ENCODE measurements at regions not wholly inside any gene's neighbourhood (a gene's known extent, or its start where the extent isn't known, plus 50 kb on each side); places are given as distances from the start of the nearest gene placed in this dataset.

GRCh38 chr1:117694543-117694942 lies 88.7 kb downstream of the TENT5C start:
- no peaks in the 10 kb centered on the region for H3K79me1 ChIP-seq (replicated peaks; ENCODE audit: low read length, poor library complexity, severe bottlenecking)
- H2BK120ac ChIP-seq (ENCODE audit: low read depth, low read length) = no peak overlapping the region
- peaks cover 0 to 17% of the 10 kb centered on the region in 2 experiments for H3K27me3 ChIP-seq (ENCODE audit: control insufficient read depth in 1 of 2, insufficient read depth in 1 of 2, low read length in 2 of 2)
- no peak overlapping the region for H2BK5ac ChIP-seq (ENCODE audit: low read depth, low read length, poor library complexity, severe bottlenecking)
- H3K23ac ChIP-seq (ENCODE audit: low read length in 2 of 2) = no peak overlapping the region
- no peak overlapping the region for H2BK12ac ChIP-seq (ENCODE audit: low read length in 2 of 2)
- H3K18ac ChIP-seq (ENCODE audit: low read depth in 1 of 2, low read length in 2 of 2) = no peak overlapping the region
- no peaks in the 10 kb centered on the region for H3K36me3 ChIP-seq (ENCODE audit: control insufficient read depth in 1 of 2, insufficient read depth in 2 of 2, low read depth in 1 of 2, low read length in 2 of 2)
- no peak overlapping the region for H3K4me2 ChIP-seq (ENCODE audit: low read length, poor library complexity, severe bottlenecking)
- H3K4ac ChIP-seq (ENCODE audit: low read depth in 1 of 2, low read length in 2 of 2) = no peak overlapping the region
- no peaks in the 10 kb centered on the region for H3K4me1 ChIP-seq (ENCODE audit: control insufficient read depth, insufficient read depth, low read depth, low read length)
- H3K9me3 ChIP-seq (ENCODE audit: control insufficient read depth, low read length) = no peaks in the 10 kb centered on the region
- DNase-seq = no peak
- no peak overlapping the region for H4K8ac ChIP-seq (ENCODE audit: low read length)
- H3K4me3 ChIP-seq (ENCODE audit: insufficient read depth in 1 of 2, low read depth in 1 of 2, low read length in 2 of 2) = no peak overlapping the region
- H3K9ac ChIP-seq (ENCODE audit: low read length) = peak overlapping the region; percentile 34
- H3K27ac ChIP-seq (ENCODE audit: low read length, poor library complexity, severe bottlenecking) = no peak overlapping the region
- H4K91ac ChIP-seq (ENCODE audit: low read length) = no peak overlapping the region
- no peak overlapping the region for H2AK5ac ChIP-seq (ENCODE audit: low read length, severe bottlenecking)
- H3K14ac ChIP-seq (ENCODE audit: low read length in 2 of 2) = no peak overlapping the region
- no peak overlapping the region for H2BK15ac ChIP-seq (ENCODE audit: low read depth, poor library complexity, severe bottlenecking)
- no CpG with 5 or more reads among the region's 3 CpGs for WGBS
- no peak overlapping the region for H2AFZ ChIP-seq (ENCODE audit: low read depth, low read length)

- H3K79me1 ChIP-seq (replicated peaks; ENCODE audit: low read length, poor library complexity, severe bottlenecking) = no peaks in the 10 kb centered on the region
- no peak overlapping the region for H3K27ac ChIP-seq (ENCODE audit: low read length, poor library complexity, severe bottlenecking)
- H2BK120ac ChIP-seq (ENCODE audit: low read depth, low read length) = peak overlapping the region; percentile 56
- no peak overlapping the region for H3K14ac ChIP-seq (ENCODE audit: low read length in 2 of 2)
- H3K4ac ChIP-seq (ENCODE audit: low read depth in 1 of 2, low read length in 2 of 2) = peak overlapping the region; percentile 46 to 49
- peak overlapping the region in 1 of 2 experiments; percentile 36 for H3K23ac ChIP-seq (ENCODE audit: low read length in 2 of 2)
- H3K9ac ChIP-seq (ENCODE audit: low read length) = peak overlapping the region; percentile 89
- no peak overlapping the region for H3K4me2 ChIP-seq (ENCODE audit: low read length, poor library complexity, severe bottlenecking)
- H2BK12ac ChIP-seq (ENCODE audit: low read length in 2 of 2) = peak overlapping the region; percentile 18 to 89
- no peaks in the 10 kb centered on the region for H3K4me1 ChIP-seq (ENCODE audit: control insufficient read depth, insufficient read depth, low read depth, low read length)
- peaks cover 0 to 13% of the 10 kb centered on the region in 2 experiments for H3K27me3 ChIP-seq (ENCODE audit: control insufficient read depth in 1 of 2, insufficient read depth in 1 of 2, low read length in 2 of 2)
- peak overlapping the region; percentile 86 for H4K8ac ChIP-seq (ENCODE audit: low read length)
- H3K4me3 ChIP-seq (ENCODE audit: insufficient read depth in 1 of 2, low read depth in 1 of 2, low read length in 2 of 2) = peak overlapping the region in 1 of 2 experiments; percentile 66
- H4K91ac ChIP-seq (ENCODE audit: low read length) = peak overlapping the region; percentile 85
- no peaks in the 10 kb centered on the region for H3K9me3 ChIP-seq (ENCODE audit: control insufficient read depth, low read length)
- H3K18ac ChIP-seq (ENCODE audit: low read depth in 1 of 2, low read length in 2 of 2) = peak overlapping the region; percentile 89 to 97
- no peak overlapping the region for H2AK5ac ChIP-seq (ENCODE audit: low read length, severe bottlenecking)
- H2AFZ ChIP-seq (ENCODE audit: low read depth, low read length) = peak overlapping the region; percentile 57
- WGBS = 29% methylated on average over 9 of the region's 9 CpGs
- H3K36me3 ChIP-seq (ENCODE audit: control insufficient read depth in 1 of 2, insufficient read depth in 2 of 2, low read depth in 1 of 2, low read length in 2 of 2) = no peaks in the 10 kb centered on the region
- H2BK5ac ChIP-seq (ENCODE audit: low read depth, low read length, poor library complexity, severe bottlenecking) = no peak overlapping the region
- no peak overlapping the region for H2BK15ac ChIP-seq (ENCODE audit: low read depth, poor library complexity, severe bottlenecking)
- peak; percentile 99 for DNase-seq
Observed at GRCh38 chr1:117695796-117696490, 90.1 kb downstream of the TENT5C start.

GRCh38 chr1:117696561-117696960 lies 90.7 kb downstream of the TENT5C start:
- H2BK15ac ChIP-seq (ENCODE audit: low read depth, poor library complexity, severe bottlenecking) = no peak overlapping the region
- H2BK5ac ChIP-seq (ENCODE audit: low read depth, low read length, poor library complexity, severe bottlenecking) = no peak overlapping the region
- H3K23ac ChIP-seq (ENCODE audit: low read length in 2 of 2) = no peak overlapping the region
- no peaks in the 10 kb centered on the region for H3K9me3 ChIP-seq (ENCODE audit: control insufficient read depth, low read length)
- peak overlapping the region in 1 of 2 experiments; percentile 30 for H3K18ac ChIP-seq (ENCODE audit: low read depth in 1 of 2, low read length in 2 of 2)
- H3K27me3 ChIP-seq (ENCODE audit: control insufficient read depth in 1 of 2, insufficient read depth in 1 of 2, low read length in 2 of 2) = peaks cover 0 to 14% of the 10 kb centered on the region in 2 experiments
- H3K27ac ChIP-seq (ENCODE audit: low read length, poor library complexity, severe bottlenecking) = no peak overlapping the region
- peak overlapping the region in 1 of 2 experiments; percentile 66 for H3K4me3 ChIP-seq (ENCODE audit: insufficient read depth in 1 of 2, low read depth in 1 of 2, low read length in 2 of 2)
- no CpG with 5 or more reads among the region's 1 CpG for WGBS
- H4K8ac ChIP-seq (ENCODE audit: low read length) = no peak overlapping the region
- no peak overlapping the region for H3K4me2 ChIP-seq (ENCODE audit: low read length, poor library complexity, severe bottlenecking)
- no peak overlapping the region for H3K14ac ChIP-seq (ENCODE audit: low read length in 2 of 2)
- H4K91ac ChIP-seq (ENCODE audit: low read length) = peak overlapping the region; percentile 5
- H2AFZ ChIP-seq (ENCODE audit: low read depth, low read length) = peak overlapping the region; percentile 2
- H3K4ac ChIP-seq (ENCODE audit: low read depth in 1 of 2, low read length in 2 of 2) = no peak overlapping the region
- H2BK12ac ChIP-seq (ENCODE audit: low read length in 2 of 2) = peak overlapping the region; percentile 1 to 23
- peak overlapping the region; percentile 89 for H3K9ac ChIP-seq (ENCODE audit: low read length)
- DNase-seq = peak; percentile 83
- no peaks in the 10 kb centered on the region for H3K79me1 ChIP-seq (replicated peaks; ENCODE audit: low read length, poor library complexity, severe bottlenecking)
- no peak overlapping the region for H2BK120ac ChIP-seq (ENCODE audit: low read depth, low read length)
- no peaks in the 10 kb centered on the region for H3K36me3 ChIP-seq (ENCODE audit: control insufficient read depth in 1 of 2, insufficient read depth in 2 of 2, low read depth in 1 of 2, low read length in 2 of 2)
- no peaks in the 10 kb centered on the region for H3K4me1 ChIP-seq (ENCODE audit: control insufficient read depth, insufficient read depth, low read depth, low read length)
- H2AK5ac ChIP-seq (ENCODE audit: low read length, severe bottlenecking) = no peak overlapping the region

- H3K9me3 ChIP-seq (ENCODE audit: control insufficient read depth, low read length) = no peaks in the 10 kb centered on the region
- no peak overlapping the region for H4K8ac ChIP-seq (ENCODE audit: low read length)
- no peak overlapping the region for H3K4me3 ChIP-seq (ENCODE audit: insufficient read depth in 1 of 2, low read depth in 1 of 2, low read length in 2 of 2)
- peak overlapping the region; percentile 89 for H3K9ac ChIP-seq (ENCODE audit: low read length)
- H3K27me3 ChIP-seq (ENCODE audit: control insufficient read depth in 1 of 2, insufficient read depth in 1 of 2, low read length in 2 of 2) = peaks cover 0 to 14% of the 10 kb centered on the region in 2 experiments
- H3K27ac ChIP-seq (ENCODE audit: low read length, poor library complexity, severe bottlenecking) = no peak overlapping the region
- no peak overlapping the region for H3K4me2 ChIP-seq (ENCODE audit: low read length, poor library complexity, severe bottlenecking)
- no peaks in the 10 kb centered on the region for H3K79me1 ChIP-seq (replicated peaks; ENCODE audit: low read length, poor library complexity, severe bottlenecking)
- no peak overlapping the region for H2BK12ac ChIP-seq (ENCODE audit: low read length in 2 of 2)
- no peak overlapping the region for H3K23ac ChIP-seq (ENCODE audit: low read length in 2 of 2)
- no peak overlapping the region for H4K91ac ChIP-seq (ENCODE audit: low read length)
- no peak overlapping the region for H2AFZ ChIP-seq (ENCODE audit: low read depth, low read length)
- H2AK5ac ChIP-seq (ENCODE audit: low read length, severe bottlenecking) = no peak overlapping the region
- no peak overlapping the region for H3K4ac ChIP-seq (ENCODE audit: low read depth in 1 of 2, low read length in 2 of 2)
- H3K18ac ChIP-seq (ENCODE audit: low read depth in 1 of 2, low read length in 2 of 2) = no peak overlapping the region
- no peak overlapping the region for H2BK15ac ChIP-seq (ENCODE audit: low read depth, poor library complexity, severe bottlenecking)
- H3K36me3 ChIP-seq (ENCODE audit: control insufficient read depth in 1 of 2, insufficient read depth in 2 of 2, low read depth in 1 of 2, low read length in 2 of 2) = no peaks in the 10 kb centered on the region
- H3K4me1 ChIP-seq (ENCODE audit: control insufficient read depth, insufficient read depth, low read depth, low read length) = no peaks in the 10 kb centered on the region
- H3K14ac ChIP-seq (ENCODE audit: low read length in 2 of 2) = no peak overlapping the region
- DNase-seq = peak; percentile 57
- H2BK120ac ChIP-seq (ENCODE audit: low read depth, low read length) = no peak overlapping the region
- no peak overlapping the region for H2BK5ac ChIP-seq (ENCODE audit: low read depth, low read length, poor library complexity, severe bottlenecking)
Observed at GRCh38 chr1:117697220-117697781, 91.5 kb downstream of the TENT5C start.

Measured in mesenchymal stem cell (in vitro differentiated cells and primary cell).